MCF 10A (cell line): ENCODE measurements at regions not wholly inside any gene's neighbourhood (a gene's known extent, or its start where the extent isn't known, plus 50 kb on each side); places are given as distances from the start of the nearest gene placed in this dataset.

Source experiments
- BruUV-seq: library from RNA; stranded (reverse); fragments of 400-500 nt; replicated peaks from 2 replicates; lab custom pipeline; 2021; lab: Mats Ljungman, UMichigan
- CTCF ChIA-PET: fragments of 300-600 bp; sonication (Branson Sonifier 250); formaldehyde crosslinking; extraction: SDS; loops from one replicate; lab custom pipeline; 2021; ENCODE audit warnings: antibody characterized with exemption, inconsistent platforms; lab: Yijun Ruan, JAX
- POLR2A ChIA-PET: fragments of 300-600, 350-650 bp; sonication (Branson Sonifier 250); formaldehyde crosslinking; extraction: SDS; loops from one replicate; lab custom pipeline; 2020; ENCODE audit warnings: antibody characterized with exemption, inconsistent platforms; lab: Yijun Ruan, JAX
- DNase-seq: peaks from one replicate; pipeline ENCODE4 v3.0.0-alpha.2; 2018; ENCODE audit not compliant: unreplicated experiment
- H3K27ac Mint-ChIP-seq: one replicate; pipeline ENCODE4 v1.8.0; 2022; ENCODE audit warnings: mild to moderate bottlenecking, low read depth, mixed read lengths; ENCODE audit not compliant: unreplicated experiment
- H3K27me3 Mint-ChIP-seq: one replicate; pipeline ENCODE4 v1.8.0; 2022; ENCODE audit warnings: mixed read lengths; ENCODE audit not compliant: insufficient read depth, unreplicated experiment
- H3K36me3 Mint-ChIP-seq: one replicate; pipeline ENCODE4 v1.8.0; 2022; ENCODE audit warnings: mild to moderate bottlenecking, moderate library complexity, mixed read lengths; ENCODE audit not compliant: insufficient read depth, unreplicated experiment
- H3K4me1 Mint-ChIP-seq: one replicate; pipeline ENCODE4 v1.8.0; 2022; ENCODE audit warnings: mixed read lengths; ENCODE audit not compliant: insufficient read depth, unreplicated experiment
- H3K4me3 Mint-ChIP-seq: one replicate; pipeline ENCODE4 v1.8.0; 2022; ENCODE audit warnings: mild to moderate bottlenecking, moderate library complexity, mixed read lengths; ENCODE audit not compliant: unreplicated experiment
- H3K9me3 Mint-ChIP-seq: one replicate; pipeline ENCODE4 v1.8.0; 2022; ENCODE audit warnings: mixed read lengths; ENCODE audit not compliant: unreplicated experiment
- CTCF ChIP-seq: fragments of 200-600 bp; IDR thresholded peaks from one replicate; pipeline ENCODE4 v1.8.0; 2022; ENCODE audit warnings: antibody characterized with exemption, mild to moderate bottlenecking; ENCODE audit not compliant: unreplicated experiment
- intact Hi-C: fragments of 100-400 bp; cut with micrococcal nuclease; formaldehyde crosslinking; loops from 2 replicates; pipeline ENCODE4 v1.14.1; 2022

GRCh38 chr13:21813110-21813509, 142.2 kb downstream of the FGF9 start:
- CTCF ChIA-PET, result no interaction called here
- no peaks in the 10 kb centered on the region for H3K4me1 Mint-ChIP-seq
- H3K4me3 Mint-ChIP-seq, result no peak overlapping the region
- DNase-seq, result no peak
- POLR2A ChIA-PET, result no interaction called here
- no peaks in the 10 kb centered on the region for H3K9me3 Mint-ChIP-seq
- peaks cover 14% of the 10 kb centered on the region for H3K27me3 Mint-ChIP-seq
- H3K36me3 Mint-ChIP-seq, result no peaks in the 10 kb centered on the region
- BruUV-seq, result no TSS peak
- intact Hi-C loops, result no loop called here
- H3K27ac Mint-ChIP-seq, result no peak overlapping the region
- TF ChIP-seq CTCF, result no peak

- no peak overlapping the region for H3K4me3 Mint-ChIP-seq
- no peaks in the 10 kb centered on the region for H3K9me3 Mint-ChIP-seq
Measured at GRCh38 chr13:21813844-21814243, 143.0 kb downstream of the FGF9 start.

GRCh38 chr13:21814604-21815003, 143.7 kb downstream of the FGF9 start:
- TF ChIP-seq CTCF, result no peak
- H3K36me3 Mint-ChIP-seq, result no peaks in the 10 kb centered on the region
- BruUV-seq, result no TSS peak
- H3K9me3 Mint-ChIP-seq, result no peaks in the 10 kb centered on the region
- no peak overlapping the region for H3K27ac Mint-ChIP-seq
- peaks cover 14% of the 10 kb centered on the region for H3K27me3 Mint-ChIP-seq
- no peaks in the 10 kb centered on the region for H3K4me1 Mint-ChIP-seq
- ChIA-PET CTCF (no interaction called here), POLR2A (no interaction called here)
- H3K4me3 Mint-ChIP-seq, result no peak overlapping the region
- no peak for DNase-seq
- intact Hi-C loops, result no loop called here

More at GRCh38 chr13:21813844-21814243, 143.0 kb downstream of the FGF9 start:
- no peak for DNase-seq
- H3K4me1 Mint-ChIP-seq, result no peaks in the 10 kb centered on the region
- H3K36me3 Mint-ChIP-seq, result no peaks in the 10 kb centered on the region
- no peak for TF ChIP-seq CTCF
- CTCF ChIA-PET, result no interaction called here
- intact Hi-C loops, result no loop called here
- H3K27me3 Mint-ChIP-seq, result peaks cover 14% of the 10 kb centered on the region
- POLR2A ChIA-PET, result no interaction called here
- BruUV-seq, result no TSS peak
- no peak overlapping the region for H3K27ac Mint-ChIP-seq

GRCh38 chr13:21817878-21818277, 147.0 kb downstream of the FGF9 start:
- BruUV-seq, result no TSS peak
- Mint-ChIP-seq H3K4me3 (no peak overlapping the region), H3K36me3 (no peaks in the 10 kb centered on the region), H3K4me1 (no peaks in the 10 kb centered on the region), H3K27ac (no peak overlapping the region), H3K9me3 (no peaks in the 10 kb centered on the region), H3K27me3 (no peaks in the 10 kb centered on the region)
- DNase-seq, result no peak
- POLR2A ChIA-PET, result no interaction called here
- no peak for TF ChIP-seq CTCF
- intact Hi-C loops, result no loop called here
- CTCF ChIA-PET, result no interaction called here
